Skeletal muscle satellite cell (primary cell): ENCODE measurements at regions not wholly inside any gene's neighbourhood (a gene's known extent, or its start where the extent isn't known, plus 50 kb on each side); places are given as distances from the start of the nearest gene placed in this dataset.

ENCODE experiments used
- H3K27me3 ChIP-seq: 2 replicates; pipeline ENCODE4 v1.7.0; 2013; ENCODE audit warnings: low read length; ENCODE audit not compliant: control insufficient read depth, insufficient read depth
- H3K36me3 ChIP-seq: 2 replicates; pipeline ENCODE4 v1.7.0; 2013; ENCODE audit warnings: mild to moderate bottlenecking, control low read depth, low read length; ENCODE audit not compliant: insufficient read depth
- H3K4me1 ChIP-seq: 2 replicates; pipeline ENCODE4 v1.7.0; 2013; ENCODE audit warnings: low read length; ENCODE audit not compliant: control insufficient read depth, insufficient read depth
- H3K4me2 ChIP-seq: 2 replicates; pipeline ENCODE4 v1.7.0; 2013; ENCODE audit warnings: mild to moderate bottlenecking, low read length
- H3K4me3 ChIP-seq: 2 replicates; pipeline ENCODE4 v1.7.0; 2013; ENCODE audit warnings: low read length
- H3K9ac ChIP-seq: 2 replicates; pipeline ENCODE4 v1.7.0; 2013; ENCODE audit warnings: mild to moderate bottlenecking, low read depth, low read length, moderate library complexity
- H3K9me3 ChIP-seq: replicated peaks from 2 replicates; pipeline ENCODE4 v1.7.0; 2013; ENCODE audit warnings: mild to moderate bottlenecking, control low read depth, low read length

- Histone ChIP-seq H3K27me3 (no peaks in the 10 kb centered on the region), H3K9ac (no peak overlapping the region), H3K36me3 (no peaks in the 10 kb centered on the region), H3K4me1 (no peaks in the 10 kb centered on the region), H3K9me3 (peaks cover under 1% of the 10 kb centered on the region), H3K4me2 (no peak overlapping the region), H3K4me3 (no peak overlapping the region)
Observed at GRCh38 chr11:39288011-39288410, 2171.4 kb downstream of the LRRC4C start.

GRCh38 chr11:39268176-39268690, 2191.2 kb downstream of the LRRC4C start:
- Histone ChIP-seq H3K27me3 (no peaks in the 10 kb centered on the region), H3K4me2 (no peak overlapping the region), H3K9me3 (no peaks in the 10 kb centered on the region), H3K4me3 (no peak overlapping the region), H3K4me1 (no peaks in the 10 kb centered on the region), H3K36me3 (no peaks in the 10 kb centered on the region), H3K9ac (no peak overlapping the region)

- Histone ChIP-seq H3K27me3 (no peaks in the 10 kb centered on the region), H3K4me3 (no peak overlapping the region), H3K9ac (no peak overlapping the region), H3K4me2 (no peak overlapping the region), H3K36me3 (no peaks in the 10 kb centered on the region), H3K4me1 (no peaks in the 10 kb centered on the region), H3K9me3 (no peaks in the 10 kb centered on the region)
Observed at GRCh38 chr11:39255648-39256047, 2203.8 kb downstream of the LRRC4C start.

- H3K4me1 ChIP-seq: no peaks in the 10 kb centered on the region
- H3K4me3 ChIP-seq: no peak overlapping the region
- no peaks in the 10 kb centered on the region for H3K27me3 ChIP-seq
- H3K36me3 ChIP-seq: no peaks in the 10 kb centered on the region
- H3K9ac ChIP-seq: no peak overlapping the region
- H3K4me2 ChIP-seq: no peak overlapping the region
- H3K9me3 ChIP-seq: no peaks in the 10 kb centered on the region
Observed at GRCh38 chr11:39249566-39250365, 2209.7 kb downstream of the LRRC4C start.

- no peak overlapping the region for H3K9ac ChIP-seq
Observed at GRCh38 chr11:39247570-39248137, 2211.8 kb downstream of the LRRC4C start.

GRCh38 chr11:39239553-39239952, 2219.9 kb downstream of the LRRC4C start:
- Histone ChIP-seq H3K9ac (no peak overlapping the region), H3K36me3 (no peaks in the 10 kb centered on the region), H3K4me1 (no peaks in the 10 kb centered on the region), H3K9me3 (no peaks in the 10 kb centered on the region), H3K27me3 (no peaks in the 10 kb centered on the region), H3K4me3 (no peak overlapping the region), H3K4me2 (no peak overlapping the region)

More at GRCh38 chr11:39247570-39248137, 2211.8 kb downstream of the LRRC4C start:
- Histone ChIP-seq H3K4me3 (no peak overlapping the region), H3K4me1 (no peaks in the 10 kb centered on the region), H3K27me3 (no peaks in the 10 kb centered on the region), H3K9me3 (no peaks in the 10 kb centered on the region), H3K36me3 (no peaks in the 10 kb centered on the region), H3K4me2 (no peak overlapping the region)

- Histone ChIP-seq H3K4me2 (no peak overlapping the region), H3K9ac (no peak overlapping the region), H3K36me3 (no peaks in the 10 kb centered on the region), H3K27me3 (no peaks in the 10 kb centered on the region), H3K9me3 (no peaks in the 10 kb centered on the region), H3K4me1 (no peaks in the 10 kb centered on the region), H3K4me3 (no peak overlapping the region)
Observed at GRCh38 chr11:39236916-39237315, 2222.5 kb downstream of the LRRC4C start.

- H3K9ac ChIP-seq: no peak overlapping the region
- no peak overlapping the region for H3K4me2 ChIP-seq
- H3K4me1 ChIP-seq: no peaks in the 10 kb centered on the region
- no peaks in the 10 kb centered on the region for H3K27me3 ChIP-seq
- H3K4me3 ChIP-seq: no peak overlapping the region
- no peaks in the 10 kb centered on the region for H3K9me3 ChIP-seq
- H3K36me3 ChIP-seq: no peaks in the 10 kb centered on the region
Observed at GRCh38 chr11:39221550-39222138, 2237.8 kb downstream of the LRRC4C start.

- Histone ChIP-seq H3K36me3 (no peaks in the 10 kb centered on the region), H3K9ac (no peak overlapping the region), H3K4me3 (no peak overlapping the region), H3K4me1 (no peaks in the 10 kb centered on the region), H3K27me3 (no peaks in the 10 kb centered on the region), H3K9me3 (no peaks in the 10 kb centered on the region), H3K4me2 (no peak overlapping the region)
Observed at GRCh38 chr11:39220501-39221230, 2238.8 kb downstream of the LRRC4C start.

GRCh38 chr11:39220069-39220468, 2239.4 kb downstream of the LRRC4C start:
- no peak overlapping the region for H3K4me3 ChIP-seq
- no peaks in the 10 kb centered on the region for H3K27me3 ChIP-seq
- H3K9me3 ChIP-seq: no peaks in the 10 kb centered on the region
- no peaks in the 10 kb centered on the region for H3K36me3 ChIP-seq
- H3K9ac ChIP-seq: no peak overlapping the region
- H3K4me2 ChIP-seq: no peak overlapping the region
- H3K4me1 ChIP-seq: no peaks in the 10 kb centered on the region

GRCh38 chr11:39209981-39210380, 2249.5 kb downstream of the LRRC4C start:
- no peak overlapping the region for H3K9ac ChIP-seq
- H3K9me3 ChIP-seq: no peaks in the 10 kb centered on the region
- H3K4me3 ChIP-seq: no peak overlapping the region
- H3K4me1 ChIP-seq: no peaks in the 10 kb centered on the region
- no peaks in the 10 kb centered on the region for H3K36me3 ChIP-seq
- no peak overlapping the region for H3K4me2 ChIP-seq
- H3K27me3 ChIP-seq: no peaks in the 10 kb centered on the region
